Small intestine (tissue), 7 donors: ENCODE measurements at regions not wholly inside any gene's neighbourhood (a gene's known extent, or its start where the extent isn't known, plus 50 kb on each side); places are given as distances from the start of the nearest gene placed in this dataset.

Experiments used
- DNase-seq, 2 donors: peaks; one replicate each; pipeline versions ENCODE4 v3.0.0 to v3.0.0-alpha.2; 2013
- FAIRE-seq: peaks from 2 replicates; lab custom pipeline; 2012; peaks lifted over from hg19 to GRCh38; lab: Jason Lieb, UNC
- H3K27ac ChIP-seq, 3 donors: one replicate each; pipeline ENCODE4 v1.5.1; 2013; ENCODE audit warnings: low read length in 2 of 3, mild to moderate bottlenecking in 2 of 3, control low read depth in 1 of 3, inconsistent platforms in 1 of 3, low read depth in 1 of 3, moderate library complexity in 1 of 3
- H3K27me3 ChIP-seq, 3 donors: one replicate each; pipeline ENCODE4 v1.6.1; 2013; ENCODE audit warnings: low read length in 3 of 3, inconsistent platforms in 1 of 3; ENCODE audit not compliant: control insufficient read depth in 3 of 3, insufficient read depth in 3 of 3
- H3K36me3 ChIP-seq, 3 donors: one replicate each; pipeline ENCODE4 v1.6.1; 2013; ENCODE audit warnings: low read length in 3 of 3, inconsistent platforms in 1 of 3, low read depth in 1 of 3, mild to moderate bottlenecking in 1 of 3, moderate library complexity in 1 of 3; ENCODE audit not compliant: control insufficient read depth in 3 of 3, insufficient read depth in 2 of 3
- H3K4me1 ChIP-seq, 3 donors: one replicate each; pipeline ENCODE4 v1.6.1; 2013; ENCODE audit warnings: low read length in 2 of 3, inconsistent platforms in 1 of 3, low read depth in 1 of 3, mild to moderate bottlenecking in 1 of 3, moderate library complexity in 1 of 3; ENCODE audit not compliant: control insufficient read depth in 3 of 3, insufficient read depth in 2 of 3
- H3K4me3 ChIP-seq, 3 donors: one replicate each; pipeline ENCODE4 v1.5.1; 2013; ENCODE audit warnings: low read length in 3 of 3, control low read depth in 1 of 3, inconsistent platforms in 1 of 3, low read depth in 1 of 3, mild to moderate bottlenecking in 1 of 3, moderate library complexity in 1 of 3
- H3K9me3 ChIP-seq, 2 donors: one replicate each; pipeline ENCODE4 v1.6.1; 2013; ENCODE audit warnings: low read depth in 1 of 2, low read length in 1 of 2; ENCODE audit not compliant: control insufficient read depth in 2 of 2, insufficient read depth in 1 of 2
- WGBS, 3 donors: extraction: QIAGEN DNeasy Blood & Tissue Kit; methylation state at CpG; one replicate each; pipeline ENCODE4 v1.1.7; 2013; 5-methylcytosine and 5-hydroxymethylcytosine counted together
- donor health status: healthy with polysubstance abuse.
- donor health status: control.
- donor health status: control.
- donor health status: Bipolar disorder and iron deficiency.
- donor health status: healthy.

DNA sequence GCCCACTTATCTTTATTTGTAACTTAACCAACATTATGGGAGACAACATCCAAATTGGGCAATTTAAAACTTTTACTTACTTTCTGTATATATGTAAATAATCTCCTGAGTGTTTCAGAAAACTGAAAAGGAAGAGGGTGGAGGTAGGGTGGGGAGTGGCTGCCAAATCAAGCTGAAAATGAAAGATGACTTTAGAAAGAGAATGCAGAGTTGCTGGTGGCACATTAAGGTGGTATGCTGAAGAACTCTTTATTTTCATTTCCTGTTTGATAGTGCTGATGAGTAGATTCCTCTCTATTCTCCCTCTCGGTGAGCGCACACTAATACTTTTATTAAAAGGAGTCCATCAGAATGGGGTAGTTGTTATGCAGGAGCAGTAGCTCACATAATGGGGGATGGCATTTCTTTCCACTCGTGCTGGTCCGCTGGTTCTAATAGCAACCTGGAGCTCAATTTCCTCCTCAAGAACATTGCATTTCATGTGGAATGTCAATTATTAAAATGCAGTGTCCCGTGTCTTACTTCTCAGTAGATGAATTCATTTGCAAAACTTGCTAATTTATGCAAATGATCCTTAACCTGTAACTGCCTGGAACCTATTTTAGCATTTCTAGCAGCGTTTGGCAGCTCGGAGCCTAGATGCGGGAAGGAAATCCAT lies 466.9 kb upstream of the HNRNPA3 start:
- no peaks in the 10 kb centered on the region for H3K27me3 ChIP-seq
- no peaks in the 10 kb centered on the region for H3K36me3 ChIP-seq
- WGBS, 3 donors, result 79 to 88% (median 85%) methylated on average over 8 of the region's 8 CpGs
- H3K27ac ChIP-seq, result no peak overlapping the region
- DNase-seq (no peak), FAIRE-seq (no peak)
- H3K4me1 ChIP-seq, result no peaks in the 10 kb centered on the region
- no peaks in the 10 kb centered on the region for H3K9me3 ChIP-seq
- no peak overlapping the region for H3K4me3 ChIP-seq

DNA sequence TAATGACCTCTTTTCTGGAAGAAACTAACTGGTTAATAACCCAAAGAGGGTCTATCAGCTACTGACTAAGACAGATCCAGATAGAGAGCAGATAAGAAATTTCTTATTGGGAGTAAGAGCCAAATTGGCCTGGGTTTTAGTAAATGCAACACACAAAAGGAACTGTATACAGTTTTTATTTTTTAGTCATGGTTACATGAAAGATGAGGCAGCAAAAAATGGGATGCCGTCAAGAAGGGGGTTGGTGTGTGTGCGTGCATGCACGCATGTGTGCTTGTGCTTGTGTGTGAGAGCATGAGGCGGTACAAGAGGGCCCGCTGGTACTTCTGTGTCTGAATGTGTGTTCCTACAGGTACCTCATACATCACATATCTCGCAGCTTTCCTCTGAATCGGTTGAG lies 466.2 kb upstream of the HNRNPA3 start:
- FAIRE-seq (no peak), DNase-seq (no peak)
- Histone ChIP-seq H3K27me3 (no peaks in the 10 kb centered on the region), H3K9me3 (no peaks in the 10 kb centered on the region), H3K36me3 (no peaks in the 10 kb centered on the region), H3K4me3 (no peak overlapping the region), H3K4me1 (no peaks in the 10 kb centered on the region), H3K27ac (no peak overlapping the region)
- 93 to 97% (median 94%) methylated on average over 7 of the region's 7 CpGs for WGBS, 3 donors

DNA sequence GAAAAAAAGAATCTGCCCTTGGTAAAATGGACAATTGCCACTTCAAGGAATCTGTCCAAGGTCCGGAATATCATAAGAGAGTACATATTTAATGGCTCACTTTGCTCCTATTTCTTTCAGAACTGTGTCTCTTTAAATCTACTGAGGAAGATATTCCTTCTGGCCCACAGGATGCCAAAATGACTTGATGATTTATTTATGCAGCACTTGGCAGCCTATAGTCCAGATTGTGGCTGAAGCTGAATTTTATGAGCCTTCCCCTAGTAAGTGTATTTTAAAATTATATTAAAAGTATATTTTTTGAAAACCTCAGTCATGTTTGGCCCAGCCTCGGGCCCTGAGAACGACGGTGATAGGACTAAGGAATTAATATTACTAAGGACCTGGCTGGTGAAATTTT lies 465.1 kb upstream of the HNRNPA3 start:
- Histone ChIP-seq H3K27me3 (no peaks in the 10 kb centered on the region), H3K36me3 (no peaks in the 10 kb centered on the region), H3K4me3 (no peak overlapping the region), H3K4me1 (no peaks in the 10 kb centered on the region), H3K9me3 (no peaks in the 10 kb centered on the region), H3K27ac (no peak overlapping the region)
- whole genome bisulfite sequencing, 3 donors, result 63 to 90% (median 90%) methylated on average over 4 of the region's 4 CpGs
- FAIRE-seq (no peak), DNase-seq (no peak)

DNA sequence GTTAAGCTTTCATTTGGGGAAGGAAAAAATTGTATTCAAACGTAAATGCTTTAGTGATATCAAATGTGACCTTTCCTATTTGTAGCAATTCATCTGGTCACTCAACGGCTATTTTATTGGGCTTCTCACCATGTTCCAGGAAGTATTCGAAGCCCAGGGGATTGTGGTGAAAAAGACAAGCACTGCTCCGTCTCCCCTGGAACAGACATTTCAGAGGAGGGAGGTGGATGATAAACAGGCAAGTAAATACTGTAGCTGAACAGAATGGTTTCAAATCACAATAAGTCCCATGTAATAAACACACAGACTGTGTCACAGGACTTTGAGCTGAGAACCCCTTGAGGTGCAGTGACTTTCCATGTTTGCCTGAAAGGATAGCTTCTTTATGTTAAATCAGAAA lies 464.7 kb upstream of the HNRNPA3 start:
- H3K27me3 ChIP-seq, result no peaks in the 10 kb centered on the region
- 67 to 74% (median 72%) methylated on average over 4 of the region's 4 CpGs for WGBS, 3 donors
- no peak overlapping the region for H3K4me3 ChIP-seq
- FAIRE-seq, result no peak
- no peak overlapping the region for H3K27ac ChIP-seq
- H3K36me3 ChIP-seq, result no peaks in the 10 kb centered on the region
- no peak for DNase-seq
- no peaks in the 10 kb centered on the region for H3K4me1 ChIP-seq
- H3K9me3 ChIP-seq, result no peaks in the 10 kb centered on the region

DNA sequence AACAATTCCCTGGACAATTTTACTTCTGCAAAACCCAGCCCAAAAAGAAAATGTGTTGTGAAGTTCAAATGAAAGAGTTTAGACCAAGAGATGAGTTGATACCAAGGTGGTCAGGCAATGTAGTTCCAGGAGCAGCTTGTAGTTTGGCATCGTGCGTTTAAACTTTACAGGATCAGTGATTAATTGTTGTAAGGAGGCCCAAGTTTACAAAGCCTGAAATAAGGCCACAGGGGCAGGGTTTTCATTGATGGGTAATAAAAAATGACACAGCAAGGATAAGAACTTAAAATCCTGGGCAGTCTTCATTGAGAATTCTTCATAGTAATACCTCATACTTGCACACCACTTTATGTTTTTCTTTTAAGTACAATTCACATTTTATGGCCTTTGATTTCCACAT lies 463.9 kb upstream of the HNRNPA3 start:
- Histone ChIP-seq H3K27ac (no peak overlapping the region), H3K4me3 (no peak overlapping the region), H3K4me1 (no peaks in the 10 kb centered on the region), H3K36me3 (no peaks in the 10 kb centered on the region), H3K9me3 (no peaks in the 10 kb centered on the region), H3K27me3 (no peaks in the 10 kb centered on the region)
- FAIRE-seq (no peak), DNase-seq (no peak)
- 40 to 49% (median 46%) methylated on average over 2 of the region's 2 CpGs for WGBS, 3 donors

DNA sequence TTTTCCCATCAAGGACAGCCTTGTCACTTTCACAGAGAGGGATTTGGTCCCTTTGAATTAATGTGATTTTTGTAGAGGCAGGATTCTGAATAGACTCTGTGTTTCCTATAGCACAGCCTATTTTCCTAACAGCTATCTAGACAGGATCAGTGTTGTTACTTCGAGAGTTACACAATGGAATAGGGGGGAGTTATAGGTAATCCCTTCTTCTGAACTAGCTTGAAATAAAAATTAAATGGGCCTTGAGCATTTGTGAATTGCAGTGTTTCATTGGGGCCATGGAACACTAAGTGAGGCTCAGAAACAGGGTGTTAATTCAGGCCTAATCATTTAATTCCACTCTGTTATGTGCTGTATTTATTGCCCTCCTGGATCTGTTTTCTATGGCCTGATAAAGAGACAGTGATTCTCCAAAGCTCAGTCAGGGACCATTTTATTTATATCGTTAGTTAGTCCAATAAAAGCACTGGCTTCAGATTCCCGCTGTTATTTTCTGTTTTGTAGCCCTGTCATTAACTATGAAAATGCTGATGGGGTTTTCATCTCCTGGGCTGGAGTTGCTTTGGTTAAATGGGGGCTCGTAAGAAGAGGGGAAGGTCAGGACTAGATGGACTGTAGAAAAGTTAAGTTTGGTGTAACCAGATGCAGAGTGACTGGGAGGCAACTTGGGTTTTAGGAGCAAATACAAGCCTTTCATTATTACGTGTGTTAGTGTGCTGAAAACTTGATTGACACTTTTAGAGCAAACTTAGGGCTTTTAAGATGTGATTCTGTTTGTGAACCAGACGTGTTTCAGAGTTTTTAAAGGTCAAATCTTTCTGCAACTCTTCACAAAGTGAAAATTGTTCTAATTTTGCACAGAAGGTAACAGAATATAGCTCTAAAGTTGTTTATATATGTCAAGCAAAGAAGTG lies 461.0 kb upstream of the HNRNPA3 start:
- Histone ChIP-seq H3K36me3 (no peaks in the 10 kb centered on the region), H3K9me3 (no peaks in the 10 kb centered on the region), H3K4me1 (no peaks in the 10 kb centered on the region), H3K4me3 (no peak overlapping the region), H3K27me3 (peaks cover 0 to 6% (median 0%) of the 10 kb centered on the region in 3 donors), H3K27ac (no peak overlapping the region)
- DNase-seq (no peak), FAIRE-seq (no peak)
- WGBS, 3 donors, result 61 to 69% (median 64%) methylated on average over 6 of the region's 6 CpGs

DNA sequence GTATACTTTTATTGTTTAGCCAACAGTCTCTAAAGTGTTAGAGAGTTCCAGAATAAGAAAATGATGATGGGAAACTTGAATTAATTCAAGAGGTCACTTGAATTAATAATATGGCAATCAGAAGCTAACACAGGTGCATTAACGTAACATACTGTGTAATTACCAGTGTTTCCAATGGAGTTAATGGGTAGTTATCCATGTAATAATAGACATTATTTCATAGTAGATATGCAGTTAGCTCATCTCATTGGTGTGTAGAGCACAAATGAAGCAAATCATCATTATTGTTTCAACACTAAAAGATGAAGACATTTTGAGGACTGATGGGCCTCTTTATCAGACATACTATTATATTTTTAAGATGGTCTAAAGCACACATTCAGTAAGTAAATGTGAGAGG lies 460.3 kb upstream of the HNRNPA3 start:
- no peak overlapping the region for H3K4me3 ChIP-seq
- H3K9me3 ChIP-seq, result no peaks in the 10 kb centered on the region
- H3K4me1 ChIP-seq, result no peaks in the 10 kb centered on the region
- peaks cover 0 to 6% (median 0%) of the 10 kb centered on the region in 3 donors for H3K27me3 ChIP-seq
- H3K27ac ChIP-seq, result no peak overlapping the region
- DNase-seq (no peak), FAIRE-seq (no peak)
- 86 to 96% (median 94%) methylated on average over 1 of the region's 1 CpG for WGBS, 3 donors
- H3K36me3 ChIP-seq, result no peaks in the 10 kb centered on the region

DNA sequence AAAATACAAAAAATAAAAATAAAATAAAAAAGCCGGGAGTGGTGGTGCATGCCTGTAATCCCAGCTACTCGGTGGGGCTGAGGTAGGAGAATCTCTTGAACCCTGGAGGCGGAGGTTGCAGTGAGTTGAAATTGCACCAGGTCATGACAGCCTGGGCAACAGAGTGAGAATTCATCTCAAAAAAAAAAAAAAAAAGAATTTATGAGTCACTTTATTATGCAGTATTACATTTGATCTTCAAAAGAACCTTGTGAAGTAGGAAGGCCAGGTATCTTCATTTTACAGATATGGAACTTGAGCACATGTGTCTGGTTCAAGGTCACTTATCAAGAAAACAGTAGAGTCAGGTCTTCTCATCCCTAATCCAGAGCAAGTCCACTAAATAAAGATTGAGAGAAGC lies 459.4 kb upstream of the HNRNPA3 start:
- WGBS, 3 donors, result 78 to 93% (median 82%) methylated on average over 3 of the region's 3 CpGs
- Histone ChIP-seq H3K36me3 (no peaks in the 10 kb centered on the region), H3K4me1 (no peaks in the 10 kb centered on the region), H3K27ac (no peak overlapping the region), H3K9me3 (no peaks in the 10 kb centered on the region), H3K27me3 (peaks cover 0 to 6% (median 0%) of the 10 kb centered on the region in 3 donors), H3K4me3 (no peak overlapping the region)
- DNase-seq, result no peak
- FAIRE-seq, result no peak
